Keratinocyte (primary cell): ENCODE measurements at regions not wholly inside any gene's neighbourhood (a gene's known extent, or its start where the extent isn't known, plus 50 kb on each side); places are given as distances from the start of the nearest gene placed in this dataset.
A peak's percentile ranks its signal among the peaks of the same experiment; 100 is the strongest.
"Not testable (repeated sequence)": the region's sequence is repeated elsewhere in the genome, so short reads cannot be mapped to it uniquely, and the experiment has no call there.

Source experiments
- DNase-seq: peaks from one replicate; pipeline ENCODE4 v3.0.0-alpha.2; 2011; ENCODE audit warnings: low read depth, missing footprints, low spot score
- FAIRE-seq: peaks from 2 replicates; lab custom pipeline; 2011; peaks lifted over from hg19 to GRCh38; lab: Jason Lieb, UNC
- H2AFZ ChIP-seq: 2 replicates; pipeline ENCODE4 v1.6.0; 2012; ENCODE audit warnings: low read length, control low read depth, inconsistent platforms; ENCODE audit not compliant: control insufficient read depth
- H3K27ac ChIP-seq: 2 replicates; pipeline ENCODE4 v1.5.1; 2011; ENCODE audit warnings: low read length; ENCODE audit not compliant: control insufficient read depth, insufficient read depth
- H3K27me3 ChIP-seq: 3 replicates; pipeline ENCODE4 v1.6.0; 2011; ENCODE audit warnings: low read length; ENCODE audit not compliant: control insufficient read depth, insufficient read depth; ENCODE audit errors: extremely low read depth
- H3K36me3 ChIP-seq, 2 experiments: 2 replicates in 1 of 2; 3 replicates in 1 of 2; pipeline ENCODE4 v1.5.1; 2011; ENCODE audit warnings: low read length in 2 of 2, mild to moderate bottlenecking in 1 of 2; ENCODE audit not compliant: control insufficient read depth in 2 of 2, insufficient read depth in 2 of 2; ENCODE audit errors: extremely low read depth in 1 of 2
- H3K4me1 ChIP-seq: 3 replicates; pipeline ENCODE4 v1.5.1; 2011; ENCODE audit warnings: low read length; ENCODE audit not compliant: control insufficient read depth, insufficient read depth; ENCODE audit errors: extremely low read depth
- H3K4me2 ChIP-seq: 3 replicates; pipeline ENCODE4 v1.6.0; 2011; ENCODE audit warnings: low read depth, low read length; ENCODE audit not compliant: control insufficient read depth, insufficient read depth; ENCODE audit errors: extremely low read depth
- H3K4me3 ChIP-seq, 3 experiments: fragments of 200-600 bp in 1 of 3; sonication (generic) in 1 of 3; 2 replicates in 2 of 3; 3 replicates in 1 of 3; pipeline ENCODE4 v1.5.1; 2011 to 2016; ENCODE audit warnings: low read length in 3 of 3, mild to moderate bottlenecking in 3 of 3, control low read depth in 2 of 3, inconsistent platforms in 1 of 3, low read depth in 1 of 3, mixed read lengths in 1 of 3, mixed run types in 1 of 3, moderate library complexity in 1 of 3; ENCODE audit not compliant: control insufficient read depth in 2 of 3, insufficient read depth in 2 of 3; ENCODE audit errors: extremely low read depth in 1 of 3
- H3K79me2 ChIP-seq: 2 replicates; pipeline ENCODE4 v1.6.0; 2012; ENCODE audit warnings: low read length; ENCODE audit not compliant: control insufficient read depth, insufficient read depth
- H3K9ac ChIP-seq: 3 replicates; pipeline ENCODE4 v1.6.0; 2011; ENCODE audit warnings: low read length; ENCODE audit not compliant: control insufficient read depth, insufficient read depth; ENCODE audit errors: extremely low read depth
- H3K9me1 ChIP-seq: 3 replicates; pipeline ENCODE4 v1.6.0; 2011; ENCODE audit warnings: low read length; ENCODE audit not compliant: control insufficient read depth, insufficient read depth; ENCODE audit errors: extremely low read depth
- H3K9me3 ChIP-seq: 2 replicates; pipeline ENCODE4 v1.5.1; 2012; ENCODE audit warnings: low read depth, low read length; ENCODE audit not compliant: control insufficient read depth
- H4K20me1 ChIP-seq: 3 replicates; pipeline ENCODE4 v1.6.0; 2011; ENCODE audit warnings: low read length; ENCODE audit not compliant: control insufficient read depth, insufficient read depth; ENCODE audit errors: extremely low read depth
- CTCF ChIP-seq, 3 experiments: IDR thresholded peaks in 1 of 3; conservative IDR thresholded peaks in 1 of 3; optimal IDR thresholded peaks in 1 of 3; 2 replicates in 2 of 3; 3 replicates in 1 of 3; pipeline versions ENCODE3 to v1.5.1; 2011; ENCODE audit warnings: low read length in 3 of 3, mild to moderate bottlenecking in 3 of 3, moderate library complexity in 2 of 3, control low read depth in 1 of 3, inconsistent platforms in 1 of 3; ENCODE audit not compliant: insufficient read depth in 2 of 3; ENCODE audit errors: extremely low read depth in 1 of 3
- EZH2 ChIP-seq: IDR thresholded peaks from one replicate; pipeline ENCODE4 v1.6.1; 2012; ENCODE audit warnings: inconsistent platforms, mild to moderate bottlenecking, low read length, moderate library complexity
- dilution Hi-C: fragments of 300-500 bp; cut with MboI; formaldehyde crosslinking; loops from one replicate; pipeline ENCODE4 v1.7.0; 2020; ENCODE audit warnings: low sequenced_read_pairs; ENCODE audit not compliant: extremely low pct_ligation_motif_present

GRCh38 chr3:177452831-177453450, 255.7 kb upstream of the TBL1XR1 start:
- Histone ChIP-seq H3K4me2 (peak overlapping the region; percentile 30), H3K27ac (peak overlapping the region; percentile 79), H3K79me2 (no peaks in the 10 kb centered on the region), H3K36me3 (no peaks in the 10 kb centered on the region), H3K27me3 (no peaks in the 10 kb centered on the region), H2AFZ (peak overlapping the region; percentile 59), H3K9ac (peak overlapping the region; percentile 53), H3K9me1 (no peaks in the 10 kb centered on the region), H4K20me1 (no peaks in the 10 kb centered on the region), H3K4me3 (no peak overlapping the region), H3K9me3 (peaks cover under 1% of the 10 kb centered on the region), H3K4me1 (peaks cover 40% of the 10 kb centered on the region)
- TF ChIP-seq CTCF (optimal IDR thresholded peaks at IDR 0.05 in 1 of 3, IDR thresholded peaks at IDR 0.05 in 1 of 3, conservative IDR thresholded peaks at IDR 0.05 in 1 of 3; ENCODE audit: extremely low read depth in 1 of 3, insufficient read depth in 2 of 3, low read length in 3 of 3), result no peak
- no peak for TF ChIP-seq EZH2
- FAIRE-seq (no peak), DNase-seq (no peak)
- dilution Hi-C loops, result no loop called here

- H3K27ac ChIP-seq, result peak overlapping the region; percentile 79
- FAIRE-seq, result no peak
- H3K4me1 ChIP-seq, result peaks cover 36% of the 10 kb centered on the region
Measured at GRCh38 chr3:177453451-177453844, 256.2 kb upstream of the TBL1XR1 start.

GRCh38 chr3:177457204-177457603, 259.9 kb upstream of the TBL1XR1 start:
- H3K4me1 ChIP-seq, H3K27me3 ChIP-seq, H3K4me2 ChIP-seq, H3K4me3 ChIP-seq, H3K9ac ChIP-seq, DNase-seq, H3K36me3 ChIP-seq, FAIRE-seq, H3K9me1 ChIP-seq, dilution Hi-C loops, H3K79me2 ChIP-seq, H3K9me3 ChIP-seq, H2AFZ ChIP-seq, H4K20me1 ChIP-seq: not testable (repeated sequence)
- peak overlapping the region; percentile 66 for H3K27ac ChIP-seq

More at GRCh38 chr3:177453451-177453844, 256.2 kb upstream of the TBL1XR1 start:
- TF ChIP-seq EZH2 (no peak), CTCF (optimal IDR thresholded peaks at IDR 0.05 in 1 of 3, IDR thresholded peaks at IDR 0.05 in 1 of 3, conservative IDR thresholded peaks at IDR 0.05 in 1 of 3; ENCODE audit: extremely low read depth in 1 of 3, insufficient read depth in 2 of 3, low read length in 3 of 3) (no peak)
- H3K27me3 ChIP-seq, result no peaks in the 10 kb centered on the region
- no peaks in the 10 kb centered on the region for H3K36me3 ChIP-seq
- H3K9me3 ChIP-seq, result peaks cover 4% of the 10 kb centered on the region
- no peak overlapping the region for H3K4me3 ChIP-seq
- H3K4me2 ChIP-seq, result no peak overlapping the region
- no peaks in the 10 kb centered on the region for H4K20me1 ChIP-seq
- H3K9ac ChIP-seq, result no peak overlapping the region
- H3K9me1 ChIP-seq, result no peaks in the 10 kb centered on the region
- no peak overlapping the region for H2AFZ ChIP-seq
- no peaks in the 10 kb centered on the region for H3K79me2 ChIP-seq
- dilution Hi-C loops, result no loop called here
- DNase-seq, result no peak
